Neural crest cell (in vitro differentiated cells): ENCODE measurements at regions not wholly inside any gene's neighbourhood (a gene's known extent, or its start where the extent isn't known, plus 50 kb on each side); places are given as distances from the start of the nearest gene placed in this dataset.
"Not testable (repeated sequence)": the region's sequence is repeated elsewhere in the genome, so short reads cannot be mapped to it uniquely, and the experiment has no call there.

Experiments
- DNase-seq: peaks from one replicate; pipeline ENCODE4 v3.0.0; 2021; ENCODE audit warnings: low read depth, mixed read lengths, low spot score
- H3K27ac Mint-ChIP-seq: one replicate; pipeline ENCODE4 v1.8.0; 2021; ENCODE audit warnings: mild to moderate bottlenecking, mixed read lengths; ENCODE audit not compliant: unreplicated experiment
- H3K27me3 Mint-ChIP-seq: 2 replicates; pipeline ENCODE4 v1.8.0; 2021; ENCODE audit warnings: low read depth, mild to moderate bottlenecking, mixed read lengths
- H3K36me3 Mint-ChIP-seq: 2 replicates; pipeline ENCODE4 v1.8.0; 2021; ENCODE audit warnings: low read depth, mild to moderate bottlenecking, mixed read lengths
- H3K4me1 Mint-ChIP-seq: 2 replicates; pipeline ENCODE4 v1.8.0; 2021; ENCODE audit warnings: mixed read lengths
- H3K4me3 Mint-ChIP-seq: one replicate; pipeline ENCODE4 v1.8.0; 2021; ENCODE audit warnings: mild to moderate bottlenecking, mixed read lengths
- H3K9me3 Mint-ChIP-seq: 2 replicates; pipeline ENCODE4 v1.8.0; 2021; ENCODE audit warnings: mixed read lengths
- TF ChIP-seq, protein P1 (sequence below): fragments of 200-600 bp; sonication (generic); conservative IDR thresholded peaks from 2 replicates; pipeline ENCODE4 v1.5.0; 2021; ENCODE audit warnings: antibody characterized with exemption, mild to moderate bottlenecking

DNA sequence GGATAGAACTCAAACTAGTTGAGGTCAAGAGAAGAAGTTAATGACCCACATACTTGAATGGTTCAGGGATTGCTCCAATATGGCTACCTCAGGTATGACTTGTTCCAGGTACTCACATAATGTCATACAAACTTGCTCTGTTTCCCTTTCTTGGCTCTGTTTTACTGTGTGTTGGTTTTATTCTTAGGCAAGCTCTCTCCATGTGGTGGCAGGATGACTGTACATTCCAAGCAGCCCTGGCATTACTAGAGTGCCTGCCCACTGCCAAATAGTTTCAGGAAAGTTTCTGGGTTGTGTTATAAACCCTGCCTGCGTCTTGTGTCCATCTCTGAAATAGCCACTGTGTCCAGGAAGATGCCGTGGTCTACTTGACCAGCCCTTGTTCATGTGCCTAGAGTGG is 476.8 kb downstream of the SHISA9 start:
- TF ChIP-seq, protein P1, sequence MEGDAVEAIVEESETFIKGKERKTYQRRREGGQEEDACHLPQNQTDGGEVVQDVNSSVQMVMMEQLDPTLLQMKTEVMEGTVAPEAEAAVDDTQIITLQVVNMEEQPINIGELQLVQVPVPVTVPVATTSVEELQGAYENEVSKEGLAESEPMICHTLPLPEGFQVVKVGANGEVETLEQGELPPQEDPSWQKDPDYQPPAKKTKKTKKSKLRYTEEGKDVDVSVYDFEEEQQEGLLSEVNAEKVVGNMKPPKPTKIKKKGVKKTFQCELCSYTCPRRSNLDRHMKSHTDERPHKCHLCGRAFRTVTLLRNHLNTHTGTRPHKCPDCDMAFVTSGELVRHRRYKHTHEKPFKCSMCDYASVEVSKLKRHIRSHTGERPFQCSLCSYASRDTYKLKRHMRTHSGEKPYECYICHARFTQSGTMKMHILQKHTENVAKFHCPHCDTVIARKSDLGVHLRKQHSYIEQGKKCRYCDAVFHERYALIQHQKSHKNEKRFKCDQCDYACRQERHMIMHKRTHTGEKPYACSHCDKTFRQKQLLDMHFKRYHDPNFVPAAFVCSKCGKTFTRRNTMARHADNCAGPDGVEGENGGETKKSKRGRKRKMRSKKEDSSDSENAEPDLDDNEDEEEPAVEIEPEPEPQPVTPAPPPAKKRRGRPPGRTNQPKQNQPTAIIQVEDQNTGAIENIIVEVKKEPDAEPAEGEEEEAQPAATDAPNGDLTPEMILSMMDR, result no peak
- H3K4me1 Mint-ChIP-seq, result no peaks in the 10 kb centered on the region
- peaks cover 5% of the 10 kb centered on the region for H3K27me3 Mint-ChIP-seq
- H3K4me3 Mint-ChIP-seq, result no peak overlapping the region
- no peak for DNase-seq
- no peak overlapping the region for H3K27ac Mint-ChIP-seq
- peaks cover 10% of the 10 kb centered on the region for H3K9me3 Mint-ChIP-seq
- no peaks in the 10 kb centered on the region for H3K36me3 Mint-ChIP-seq

DNA sequence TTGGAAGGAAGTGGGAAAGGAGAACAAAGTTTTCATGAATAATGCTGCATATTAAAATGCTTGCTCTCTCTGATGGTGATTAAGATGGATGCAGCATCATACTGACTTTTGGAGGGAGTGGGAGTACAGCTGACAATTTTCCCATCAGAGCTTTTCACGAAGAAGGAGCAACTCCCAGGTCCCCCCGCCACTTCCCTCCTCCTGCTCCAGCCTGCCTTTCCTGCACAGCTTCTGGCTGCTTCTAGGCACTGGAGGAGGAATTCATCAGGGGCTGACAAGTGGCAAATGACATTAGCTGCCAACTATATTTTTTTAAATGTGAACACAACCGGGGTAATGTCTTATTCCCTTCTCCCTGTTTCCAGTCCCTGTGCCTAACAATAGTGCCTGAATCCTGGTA is 477.9 kb downstream of the SHISA9 start:
- no peak overlapping the region for H3K4me3 Mint-ChIP-seq
- no peak overlapping the region for H3K27ac Mint-ChIP-seq
- DNase-seq, result no peak
- H3K36me3 Mint-ChIP-seq, result no peaks in the 10 kb centered on the region
- H3K9me3 Mint-ChIP-seq, result peaks cover 11% of the 10 kb centered on the region
- no peaks in the 10 kb centered on the region for H3K4me1 Mint-ChIP-seq
- TF ChIP-seq, protein P1, result no peak
- H3K27me3 Mint-ChIP-seq, result peaks cover 5% of the 10 kb centered on the region

DNA sequence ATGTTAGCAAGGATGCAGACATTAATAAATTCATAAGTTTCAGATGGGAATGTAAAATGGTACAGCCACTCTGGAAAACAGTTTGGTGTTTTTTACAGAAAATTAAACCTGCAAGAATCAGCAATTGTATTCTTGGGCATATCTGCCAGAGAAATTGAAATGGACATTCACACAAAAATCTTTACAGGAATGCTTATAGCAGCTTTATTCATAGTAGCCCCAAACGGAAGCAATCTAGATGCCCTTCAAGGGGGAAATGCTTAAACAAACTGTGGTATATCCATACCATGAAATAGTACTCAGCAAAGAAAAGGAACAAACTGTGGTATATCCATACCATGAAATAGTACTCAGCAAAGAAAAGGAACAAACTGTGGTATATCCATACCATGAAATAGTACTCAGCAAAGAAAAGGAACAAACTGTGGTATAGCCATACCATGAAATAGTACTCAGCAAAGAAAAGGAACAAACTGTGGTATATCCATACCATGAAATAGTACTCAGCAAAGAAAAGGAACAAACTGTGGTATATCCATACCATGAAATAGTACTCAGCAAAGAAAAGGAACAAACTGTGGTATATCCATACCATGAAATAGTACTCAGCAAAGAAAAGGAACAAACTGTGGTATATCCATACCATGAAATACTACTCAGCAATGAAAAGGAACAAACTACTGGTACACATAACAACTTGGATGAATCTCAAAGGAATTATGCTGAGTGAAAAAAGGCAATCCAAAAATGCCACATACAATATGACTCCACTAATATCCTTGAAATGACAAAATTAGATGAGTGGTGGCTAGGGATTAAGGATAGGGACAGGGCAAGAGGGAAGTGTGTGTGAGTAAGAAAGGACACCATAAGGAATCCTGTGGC is 484.0 kb downstream of the SHISA9 start:
- H3K4me3 Mint-ChIP-seq, DNase-seq, H3K36me3 Mint-ChIP-seq, H3K4me1 Mint-ChIP-seq, H3K27ac Mint-ChIP-seq, H3K27me3 Mint-ChIP-seq: not testable (repeated sequence)
- H3K9me3 Mint-ChIP-seq, result peaks cover 22% of the 10 kb centered on the region

DNA sequence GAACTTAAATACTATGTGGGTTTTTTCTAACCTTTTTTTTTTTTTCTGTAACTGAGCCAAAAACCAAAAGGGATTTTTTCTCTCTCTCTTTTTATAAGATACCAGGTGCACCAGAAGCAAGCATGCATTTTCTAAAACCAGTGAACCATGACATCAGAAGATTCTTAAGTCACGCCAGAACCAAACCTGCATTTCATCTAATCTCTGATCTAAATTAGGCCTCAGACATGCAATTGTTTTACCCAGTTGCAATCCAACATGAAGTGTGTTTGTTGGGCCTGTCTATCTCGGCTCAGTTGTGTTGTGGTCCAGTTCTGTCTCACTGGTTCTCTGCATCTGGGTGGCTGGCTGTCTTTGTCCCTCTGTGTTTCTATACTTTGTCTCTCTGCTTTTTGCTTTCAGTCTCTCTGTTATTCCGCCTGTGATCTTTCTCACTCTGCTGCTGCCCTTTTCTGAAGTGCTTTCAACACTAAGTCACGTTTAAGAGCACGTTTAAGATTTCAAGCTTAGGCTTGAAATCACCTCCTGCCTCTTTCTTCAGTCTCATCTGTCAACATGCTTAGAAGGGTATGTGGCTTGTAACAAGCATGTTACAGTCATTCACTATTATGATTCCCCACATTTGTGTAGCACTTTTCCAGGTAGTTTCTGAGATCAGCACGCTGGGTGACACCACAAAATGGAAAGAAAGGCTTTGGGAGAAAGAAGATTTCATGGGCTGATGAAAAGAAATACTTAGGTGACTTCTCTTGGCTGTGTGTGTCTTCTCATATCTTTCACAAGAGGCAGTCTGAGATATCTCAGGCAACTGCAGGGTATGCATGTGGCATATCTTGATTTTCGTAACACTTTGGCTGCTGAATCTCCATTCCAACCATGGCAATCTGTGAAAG is 488.9 kb downstream of the SHISA9 start:
- Mint-ChIP-seq H3K4me1 (no peaks in the 10 kb centered on the region), H3K9me3 (peaks cover 6% of the 10 kb centered on the region), H3K27ac (no peak overlapping the region), H3K4me3 (no peak overlapping the region), H3K27me3 (no peaks in the 10 kb centered on the region), H3K36me3 (peaks cover 6% of the 10 kb centered on the region)
- TF ChIP-seq, protein P1, result no peak
- no peak for DNase-seq

DNA sequence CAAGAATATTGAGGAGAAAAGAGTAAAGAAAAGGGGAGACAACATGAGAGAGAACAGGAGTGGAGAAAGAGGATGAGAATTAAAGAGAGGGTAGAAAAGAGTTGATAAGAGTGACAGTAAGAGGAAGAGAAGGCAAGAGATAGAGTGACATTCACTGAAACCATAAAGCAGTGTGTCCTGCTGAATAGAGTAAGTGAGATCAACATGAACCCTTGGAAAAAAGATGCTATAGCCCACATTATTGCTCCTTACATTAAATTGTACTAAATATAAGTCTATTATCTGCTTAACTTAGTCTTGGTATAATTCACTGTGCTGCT is 489.5 kb downstream of the SHISA9 start:
- no peak overlapping the region for H3K4me3 Mint-ChIP-seq
- H3K4me1 Mint-ChIP-seq, result no peaks in the 10 kb centered on the region
- H3K9me3 Mint-ChIP-seq, result peaks cover 3% of the 10 kb centered on the region
- TF ChIP-seq, protein P1, result no peak
- H3K36me3 Mint-ChIP-seq, result peaks cover 2% of the 10 kb centered on the region
- DNase-seq, result no peak
- H3K27ac Mint-ChIP-seq, result no peak overlapping the region
- H3K27me3 Mint-ChIP-seq, result no peaks in the 10 kb centered on the region

DNA sequence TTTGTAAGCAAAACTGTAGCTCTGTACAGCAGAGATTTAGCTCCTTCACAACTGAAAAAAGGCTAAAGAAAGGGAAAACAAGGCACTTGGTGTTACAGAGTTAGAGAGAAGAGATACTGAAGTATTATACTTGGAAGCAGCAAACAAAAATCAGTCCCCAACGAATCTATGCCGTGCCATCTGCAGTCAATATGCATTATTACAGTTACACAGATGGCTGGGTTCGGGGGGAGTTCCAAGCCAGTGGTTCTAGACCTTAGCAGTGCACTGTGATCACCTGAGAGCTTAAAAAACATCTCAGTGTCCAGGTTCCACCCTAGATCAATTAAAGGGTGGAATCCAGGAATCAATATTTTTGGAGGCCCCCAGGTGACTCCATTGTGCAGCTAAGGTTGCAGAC is 489.9 kb downstream of the SHISA9 start:
- Mint-ChIP-seq H3K9me3 (peaks cover 2% of the 10 kb centered on the region), H3K36me3 (peaks cover 2% of the 10 kb centered on the region), H3K4me3 (no peak overlapping the region), H3K27me3 (no peaks in the 10 kb centered on the region), H3K27ac (no peak overlapping the region), H3K4me1 (no peaks in the 10 kb centered on the region)
- no peak for DNase-seq
- TF ChIP-seq, protein P1, result no peak
